H9 (cell line): ENCODE measurements at regions not wholly inside any gene's neighbourhood (a gene's known extent, or its start where the extent isn't known, plus 50 kb on each side); places are given as distances from the start of the nearest gene placed in this dataset.

Experiments used
- DNase-seq: peaks from one replicate; pipeline ENCODE4 v3.0.0-alpha.2; 2017
- H2AFZ ChIP-seq: one replicate; pipeline ENCODE4 v1.6.1; 2013; ENCODE audit warnings: mild to moderate bottlenecking, low read length, control low read depth, moderate library complexity
- H2AK5ac ChIP-seq: 2 replicates; pipeline ENCODE4 v1.6.1; 2013; ENCODE audit warnings: low read length, control low read depth, mixed read lengths; ENCODE audit not compliant: insufficient read length
- H2BK120ac ChIP-seq: one replicate; pipeline ENCODE4 v1.6.1; 2013; ENCODE audit warnings: low read depth, mild to moderate bottlenecking, low read length, control low read depth, inconsistent platforms; ENCODE audit not compliant: poor library complexity, severe bottlenecking
- H2BK12ac ChIP-seq: 2 replicates; pipeline ENCODE4 v1.6.1; 2013; ENCODE audit warnings: low read length, control low read depth, mixed read lengths, low read depth; ENCODE audit not compliant: insufficient read length
- H2BK15ac ChIP-seq: 2 replicates; pipeline ENCODE4 v1.6.1; 2013; ENCODE audit warnings: low read depth, low read length, control low read depth
- H2BK20ac ChIP-seq: one replicate; pipeline ENCODE4 v1.6.1; 2013; ENCODE audit warnings: low read depth, mild to moderate bottlenecking, low read length, control low read depth, inconsistent platforms; ENCODE audit not compliant: poor library complexity, severe bottlenecking
- H2BK5ac ChIP-seq: 2 replicates; pipeline ENCODE4 v1.6.1; 2013; ENCODE audit warnings: low read length, control low read depth, mixed read lengths; ENCODE audit not compliant: insufficient read length
- H3K14ac ChIP-seq: 2 replicates; pipeline ENCODE4 v1.6.1; 2013; ENCODE audit warnings: low read length, control low read depth; ENCODE audit not compliant: insufficient read depth
- H3K18ac ChIP-seq: 2 replicates; pipeline ENCODE4 v1.6.1; 2013; ENCODE audit warnings: low read depth, mild to moderate bottlenecking, mixed read lengths, low read length, control low read depth; ENCODE audit not compliant: insufficient read length
- H3K23ac ChIP-seq: 2 replicates; pipeline ENCODE4 v1.6.1; 2013; ENCODE audit warnings: low read length, control low read depth, mixed read lengths, low read depth; ENCODE audit not compliant: insufficient read length
- H3K23me2 ChIP-seq: 2 replicates; pipeline ENCODE4 v1.6.1; 2013; ENCODE audit warnings: low read depth, mild to moderate bottlenecking, mixed read lengths, low read length, control low read depth; ENCODE audit not compliant: insufficient read length, poor library complexity, severe bottlenecking
- H3K27ac ChIP-seq: 2 replicates; pipeline ENCODE4 v1.5.1; 2013; ENCODE audit warnings: low read length, control low read depth, mixed read lengths, low read depth; ENCODE audit not compliant: insufficient read length
- H3K27me3 ChIP-seq: 2 replicates; pipeline ENCODE4 v1.6.1; 2013; ENCODE audit warnings: low read length, control low read depth, inconsistent platforms; ENCODE audit not compliant: insufficient read depth
- H3K4ac ChIP-seq: 2 replicates; pipeline ENCODE4 v1.6.1; 2013; ENCODE audit warnings: low read depth, mild to moderate bottlenecking, control low read depth, inconsistent platforms, low read length, moderate library complexity
- H3K4me1 ChIP-seq: 2 replicates; pipeline ENCODE4 v1.6.1; 2013; ENCODE audit warnings: low read length, control low read depth, inconsistent platforms; ENCODE audit not compliant: insufficient read depth
- H3K4me2 ChIP-seq: 2 replicates; pipeline ENCODE4 v1.6.1; 2013; ENCODE audit warnings: low read length, control low read depth, mixed read lengths; ENCODE audit not compliant: insufficient read length, insufficient read depth
- H3K56ac ChIP-seq: 2 replicates; pipeline ENCODE4 v1.6.1; 2013; ENCODE audit warnings: low read depth, mild to moderate bottlenecking, mixed read lengths, low read length, control low read depth; ENCODE audit not compliant: insufficient read length
- H3K79me1 ChIP-seq: 2 replicates; pipeline ENCODE4 v1.6.1; 2013; ENCODE audit warnings: low read depth, mild to moderate bottlenecking, moderate library complexity, low read length, control low read depth, inconsistent platforms; ENCODE audit not compliant: insufficient read depth, poor library complexity, severe bottlenecking
- H3K79me2 ChIP-seq: 2 replicates; pipeline ENCODE4 v1.6.1; 2013; ENCODE audit warnings: low read length, control low read depth, inconsistent platforms; ENCODE audit not compliant: insufficient read depth
- H3K9ac ChIP-seq: 2 replicates; pipeline ENCODE4 v1.6.1; 2013; ENCODE audit warnings: low read length, control low read depth, mixed read lengths; ENCODE audit not compliant: insufficient read length; ENCODE audit errors: extremely low read depth
- H3K9me3 ChIP-seq: one replicate; pipeline ENCODE4 v1.6.1; 2013; ENCODE audit warnings: low read depth, low read length, inconsistent platforms; ENCODE audit not compliant: control insufficient read depth
- H3T11ph ChIP-seq: one replicate; pipeline ENCODE4 v1.6.1; 2013; ENCODE audit warnings: mild to moderate bottlenecking, low read length, control low read depth, inconsistent platforms
- H4K20me1 ChIP-seq: one replicate; pipeline ENCODE4 v1.6.1; 2013; ENCODE audit not compliant: control insufficient read depth, insufficient read length, insufficient read depth
- H4K5ac ChIP-seq: 2 replicates; pipeline ENCODE4 v1.6.1; 2013; ENCODE audit warnings: low read depth, mild to moderate bottlenecking, mixed read lengths, low read length, control low read depth; ENCODE audit not compliant: insufficient read length
- H4K8ac ChIP-seq: replicated peaks from 2 replicates; pipeline ENCODE4 v1.6.1; 2013; ENCODE audit warnings: low read length, control low read depth, mixed read lengths, low read depth; ENCODE audit not compliant: insufficient read length
- H4K91ac ChIP-seq: 2 replicates; pipeline ENCODE4 v1.6.1; 2013; ENCODE audit warnings: low read depth, mild to moderate bottlenecking, moderate library complexity, mixed read lengths, low read length, control low read depth; ENCODE audit not compliant: insufficient read length
- H3K27ac Mint-ChIP-seq, 3 experiments: 2 replicates in 2 of 3; 3 replicates in 1 of 3; pipeline ENCODE4 v1.8.0; 2020 to 2021; ENCODE audit warnings: mixed read lengths in 3 of 3, mild to moderate bottlenecking in 1 of 3, moderate library complexity in 1 of 3
- H3K27me3 Mint-ChIP-seq: 2 replicates; pipeline ENCODE4 v1.8.0; 2021; ENCODE audit warnings: low read depth, mild to moderate bottlenecking, moderate library complexity, mixed read lengths
- H3K36me3 Mint-ChIP-seq, 3 experiments: 2 replicates in 2 of 3; 3 replicates in 1 of 3; pipeline ENCODE4 v1.8.0; 2020 to 2021; ENCODE audit warnings: low read depth in 3 of 3, mixed read lengths in 3 of 3; ENCODE audit not compliant: insufficient read depth in 1 of 3
- H3K4me1 Mint-ChIP-seq, 2 experiments: 2 replicates each; pipeline ENCODE4 v1.8.0; 2020; ENCODE audit warnings: mixed read lengths in 2 of 2
- H3K4me3 Mint-ChIP-seq, 2 experiments: 2 replicates in 1 of 2; 3 replicates in 1 of 2; pipeline ENCODE4 v1.8.0; 2020 to 2021; ENCODE audit warnings: mild to moderate bottlenecking in 2 of 2, mixed read lengths in 2 of 2, moderate library complexity in 1 of 2
- H3K9me3 Mint-ChIP-seq, 2 experiments: 2 replicates in 1 of 2; 3 replicates in 1 of 2; pipeline ENCODE4 v1.8.0; 2020; ENCODE audit warnings: mild to moderate bottlenecking in 2 of 2, mixed read lengths in 2 of 2, moderate library complexity in 1 of 2
- CTCF ChIP-seq: fragments of 200-600 bp; sonication (generic); conservative IDR thresholded peaks from 3 replicates; pipeline ENCODE4 v1.8.0; 2021; ENCODE audit warnings: antibody characterized with exemption, mild to moderate bottlenecking
- WGBS: extraction: QIAGEN DNeasy Blood & Tissue Kit; methylation state at CpG from one replicate; pipeline ENCODE4 v1.1.7; 2013; ENCODE audit warnings: missing lambda C conversion rate, low lambda C conversion rate, mixed read lengths; ENCODE audit not compliant: insufficient read length; ENCODE audit errors: extremely low coverage; 5-methylcytosine and 5-hydroxymethylcytosine counted together

GRCh38 chr11:86141727-86142126 lies 72.8 kb upstream of the PICALM start:
- H4K20me1 ChIP-seq: no peaks in the 10 kb centered on the region
- no peak overlapping the region for H3K4ac ChIP-seq
- H2BK12ac ChIP-seq: no peak overlapping the region
- H3K23ac ChIP-seq: no peak overlapping the region
- H3K56ac ChIP-seq: no peak overlapping the region
- no peak overlapping the region for H3K27ac Mint-ChIP-seq
- H3K9me3 ChIP-seq: no peaks in the 10 kb centered on the region
- H2AFZ ChIP-seq: no peak overlapping the region
- no peak overlapping the region for H2BK20ac ChIP-seq
- no peaks in the 10 kb centered on the region for H3K9me3 Mint-ChIP-seq
- TF ChIP-seq CTCF: no peak
- no peak overlapping the region for H3K18ac ChIP-seq
- WGBS: no CpG with 5 or more reads among the region's 1 CpG
- no peak overlapping the region for H4K5ac ChIP-seq
- no peak overlapping the region for H3K4me2 ChIP-seq
- no peak overlapping the region for H4K91ac ChIP-seq
- no peaks in the 10 kb centered on the region for H3K36me3 Mint-ChIP-seq
- no peaks in the 10 kb centered on the region for H3K4me1 Mint-ChIP-seq
- H3K79me1 ChIP-seq: no peaks in the 10 kb centered on the region
- no peaks in the 10 kb centered on the region for H3K79me2 ChIP-seq
- H3T11ph ChIP-seq: no peak overlapping the region
- H2BK5ac ChIP-seq: no peak overlapping the region
- no peak overlapping the region for H3K4me3 Mint-ChIP-seq
- no peaks in the 10 kb centered on the region for H3K23me2 ChIP-seq
- no peak overlapping the region for H4K8ac ChIP-seq
- no peak overlapping the region for H3K14ac ChIP-seq
- no peak overlapping the region for H2AK5ac ChIP-seq
- H3K9ac ChIP-seq: no peak overlapping the region
- no peaks in the 10 kb centered on the region for H3K27me3 ChIP-seq
- H3K27me3 Mint-ChIP-seq: no peaks in the 10 kb centered on the region
- H3K4me1 ChIP-seq: no peaks in the 10 kb centered on the region
- H2BK15ac ChIP-seq: no peak overlapping the region
- no peak overlapping the region for H3K27ac ChIP-seq
- H2BK120ac ChIP-seq: no peak overlapping the region
- DNase-seq: no peak
